Cardiac septum (tissue), 1 donor: ENCODE measurements at regions not wholly inside any gene's neighbourhood (a gene's known extent, or its start where the extent isn't known, plus 50 kb on each side); places are given as distances from the start of the nearest gene placed in this dataset.
"Not testable (repeated sequence)": the region's sequence is repeated elsewhere in the genome, so short reads cannot be mapped to it uniquely, and the experiment has no call there.

Experiments
- DNase-seq: peaks from one replicate; pipeline ENCODE4 v3.0.0-alpha.2; 2020; ENCODE audit warnings: low spot score
- intact Hi-C: fragments of 100-400 bp; cut with DNase I; formaldehyde crosslinking; loops from one replicate; pipeline ENCODE4 v1.14.0; 2022
- donor health status: DM: no; HTN: no; CAD: no.

DNA sequence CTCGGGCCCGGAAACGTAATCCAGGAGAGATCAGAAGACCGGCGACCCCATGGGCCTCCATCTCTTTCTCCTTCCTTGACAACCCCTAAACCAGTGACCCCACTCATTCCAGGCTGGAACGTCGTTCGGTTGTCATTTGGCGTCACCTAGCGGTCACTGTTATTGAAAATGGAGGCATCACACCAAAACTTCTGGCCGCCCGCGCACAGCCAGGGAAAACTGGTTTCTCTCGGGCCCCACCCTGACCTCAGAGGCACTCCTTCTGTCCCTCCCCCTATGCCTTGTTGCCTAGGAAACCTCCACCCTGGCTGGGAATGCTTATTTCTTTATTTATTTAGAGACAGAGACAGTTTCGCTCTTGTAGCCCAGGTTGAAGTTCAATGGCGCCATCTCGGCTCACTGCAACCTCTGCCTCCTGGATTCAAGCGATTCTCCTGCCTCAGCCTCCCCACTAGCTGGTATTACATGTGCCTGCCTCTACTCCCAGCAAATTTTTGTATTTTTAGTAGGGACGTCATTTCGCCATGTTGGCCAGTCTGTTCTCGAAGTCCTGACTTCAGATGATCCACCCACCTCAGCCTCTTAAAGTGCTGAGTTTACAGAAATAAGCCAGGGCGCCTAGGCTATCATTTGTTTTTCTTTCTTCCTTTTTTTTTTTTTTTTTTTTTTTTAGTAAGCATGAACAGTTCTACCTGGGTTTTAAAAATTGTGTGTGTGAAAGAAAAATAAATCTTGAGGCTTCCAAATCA lies 2144.1 kb upstream of the TPTE start:
- intact Hi-C loops, DNase-seq: not testable (repeated sequence)

DNA sequence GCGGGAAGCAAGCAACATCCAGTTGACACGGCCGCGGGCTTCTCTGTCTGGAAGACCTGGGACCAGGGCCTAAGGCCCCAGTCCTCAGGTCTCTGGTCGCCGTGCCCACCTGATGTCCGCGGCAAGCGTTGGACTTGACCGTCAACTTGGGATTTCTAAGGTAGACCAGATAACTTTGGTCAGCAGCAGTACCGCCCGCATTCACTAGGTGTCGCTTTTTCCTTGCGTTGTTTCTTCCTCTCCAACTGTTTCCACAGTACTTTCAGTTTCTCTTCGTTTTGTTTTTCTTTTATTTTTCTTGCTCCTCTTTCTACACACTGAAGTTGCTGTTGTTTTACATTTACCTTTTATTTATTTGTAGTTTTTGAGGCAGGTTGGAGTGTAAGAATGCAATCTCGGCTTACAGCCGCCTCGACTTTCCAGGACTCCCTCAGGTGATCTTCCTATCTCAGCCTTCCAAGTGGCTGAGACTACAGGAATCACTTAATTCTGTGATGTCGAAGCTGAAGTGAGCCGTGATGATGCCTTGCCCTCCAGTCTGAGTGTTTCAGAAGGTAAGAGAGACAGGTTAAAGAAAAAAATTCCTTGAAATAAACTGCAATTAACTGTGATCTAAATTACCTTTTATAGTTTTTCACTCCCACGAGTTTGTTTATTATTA lies 2140.8 kb upstream of the TPTE start:
- DNase-seq, intact Hi-C loops: not testable (repeated sequence)

DNA sequence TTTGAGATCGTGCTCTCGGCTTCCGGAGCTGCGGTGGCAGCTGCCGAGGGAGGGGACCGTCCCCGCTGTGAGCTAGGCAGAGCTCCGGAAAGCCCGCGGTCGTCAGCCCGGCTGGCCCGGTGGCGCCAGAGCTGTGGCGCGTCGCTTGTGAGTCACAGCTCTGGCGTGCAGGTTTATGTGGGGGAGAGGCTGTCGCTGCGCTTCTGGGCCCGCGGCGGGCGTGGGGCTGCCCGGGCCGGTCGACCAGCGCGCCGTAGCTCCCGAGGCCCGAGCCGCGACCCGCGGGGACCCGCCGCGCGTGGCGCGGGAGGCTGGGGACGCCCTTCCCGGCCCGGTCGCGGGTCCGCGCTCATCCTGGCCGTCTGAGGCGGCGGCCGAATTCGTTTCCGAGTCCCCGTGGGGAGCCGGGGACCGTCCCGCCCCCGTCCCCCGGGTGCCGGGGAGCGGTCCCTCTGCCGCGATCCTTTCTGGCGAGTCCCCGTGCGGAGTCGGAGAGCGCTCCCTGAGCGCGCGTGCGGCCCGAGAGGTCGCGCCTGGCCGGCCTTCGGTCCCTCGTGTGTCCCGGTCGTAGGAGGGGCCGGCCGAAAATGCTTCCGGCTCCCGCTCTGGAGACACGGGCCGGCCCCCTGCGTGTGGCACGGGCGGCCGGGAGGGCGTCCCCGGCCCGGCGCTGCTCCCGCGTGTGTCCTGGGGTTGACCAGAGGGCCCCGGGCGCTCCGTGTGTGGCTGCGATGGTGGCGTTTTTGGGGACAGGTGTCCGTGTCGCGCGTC lies 2133.0 kb upstream of the TPTE start:
- intact Hi-C loops, DNase-seq: not testable (repeated sequence)

GRCh38 chr21:8388940-8389238 lies 2132.5 kb upstream of the TPTE start:
- intact Hi-C loops, DNase-seq: not testable (repeated sequence)

- DNase-seq, intact Hi-C loops: not testable (repeated sequence)
These were observed 2130.7 kb upstream of the TPTE start for GRCh38 chr21:8390550-8391171.

DNA sequence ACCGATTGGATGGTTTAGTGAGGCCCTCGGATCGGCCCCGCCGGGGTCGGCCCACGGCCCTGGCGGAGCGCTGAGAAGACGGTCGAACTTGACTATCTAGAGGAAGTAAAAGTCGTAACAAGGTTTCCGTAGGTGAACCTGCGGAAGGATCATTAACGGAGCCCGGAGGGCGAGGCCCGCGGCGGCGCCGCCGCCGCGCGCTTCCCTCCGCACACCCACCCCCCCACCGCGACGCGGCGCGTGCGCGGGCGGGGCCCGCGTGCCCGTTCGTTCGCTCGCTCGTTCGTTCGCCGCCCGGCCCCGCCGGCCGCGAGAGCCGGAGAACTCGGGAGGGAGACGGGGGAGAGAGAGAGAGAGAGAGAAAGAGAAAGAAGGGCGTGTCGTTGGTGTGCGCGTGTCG lies 2127.0 kb upstream of the TPTE start:
- DNase-seq, intact Hi-C loops: not testable (repeated sequence)

GRCh38 chr21:8395992-8396391 lies 2125.4 kb upstream of the TPTE start:
- DNase-seq, intact Hi-C loops: not testable (repeated sequence)

- intact Hi-C loops, DNase-seq: not testable (repeated sequence)
These were observed 2122.4 kb upstream of the TPTE start for GRCh38 chr21:8398870-8399437.

DNA sequence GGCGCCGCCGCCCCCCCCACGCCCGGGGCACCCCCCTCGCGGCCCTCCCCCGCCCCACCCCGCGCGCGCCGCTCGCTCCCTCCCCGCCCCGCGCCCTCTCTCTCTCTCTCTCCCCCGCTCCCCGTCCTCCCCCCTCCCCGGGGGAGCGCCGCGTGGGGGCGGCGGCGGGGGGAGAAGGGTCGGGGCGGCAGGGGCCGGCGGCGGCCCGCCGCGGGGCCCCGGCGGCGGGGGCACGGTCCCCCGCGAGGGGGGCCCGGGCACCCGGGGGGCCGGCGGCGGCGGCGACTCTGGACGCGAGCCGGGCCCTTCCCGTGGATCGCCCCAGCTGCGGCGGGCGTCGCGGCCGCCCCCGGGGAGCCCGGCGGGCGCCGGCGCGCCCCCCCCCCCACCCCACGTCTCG lies 2121.5 kb upstream of the TPTE start:
- DNase-seq, intact Hi-C loops: not testable (repeated sequence)

DNA sequence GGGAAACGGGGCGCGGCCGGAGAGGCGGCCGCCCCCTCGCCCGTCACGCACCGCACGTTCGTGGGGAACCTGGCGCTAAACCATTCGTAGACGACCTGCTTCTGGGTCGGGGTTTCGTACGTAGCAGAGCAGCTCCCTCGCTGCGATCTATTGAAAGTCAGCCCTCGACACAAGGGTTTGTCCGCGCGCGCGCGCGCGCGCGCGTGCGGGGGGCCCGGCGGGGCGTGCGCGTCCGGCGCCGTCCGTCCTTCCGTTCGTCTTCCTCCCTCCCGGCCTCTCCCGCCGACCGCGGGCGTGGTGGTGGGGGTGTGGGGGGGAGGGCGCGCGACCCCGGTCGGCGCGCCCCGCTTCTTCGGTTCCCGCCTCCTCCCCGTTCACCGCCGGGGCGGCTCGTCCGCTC lies 2119.6 kb upstream of the TPTE start:
- DNase-seq, intact Hi-C loops: not testable (repeated sequence)

GRCh38 chr21:8406331-8406730 lies 2115.1 kb upstream of the TPTE start:
- DNase-seq, intact Hi-C loops: not testable (repeated sequence)

DNA sequence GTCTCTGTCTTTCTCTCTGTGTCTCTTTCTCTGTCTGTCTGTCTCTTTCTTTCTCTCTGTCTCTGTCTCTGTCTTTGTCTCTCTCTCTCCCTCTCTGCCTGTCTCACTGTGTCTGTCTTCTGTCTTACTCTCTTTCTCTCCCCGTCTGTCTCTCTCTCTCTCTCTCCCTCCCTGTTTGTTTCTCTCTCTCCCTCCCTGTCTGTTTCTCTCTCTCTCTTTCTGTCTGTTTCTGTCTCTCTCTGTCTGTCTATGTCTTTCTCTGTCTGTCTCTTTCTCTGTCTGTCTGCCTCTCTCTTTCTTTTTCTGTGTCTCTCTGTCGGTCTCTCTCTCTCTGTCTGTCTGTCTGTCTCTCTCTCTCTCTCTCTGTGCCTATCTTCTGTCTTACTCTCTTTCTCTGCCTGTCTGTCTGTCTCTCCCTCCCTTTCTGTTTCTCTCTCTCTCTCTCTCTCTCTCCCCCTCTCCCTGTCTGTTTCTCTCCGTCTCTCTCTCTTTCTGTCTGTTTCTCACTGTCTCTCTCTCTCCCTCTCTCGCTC lies 2110.2 kb upstream of the TPTE start:
- DNase-seq, intact Hi-C loops: not testable (repeated sequence)

- intact Hi-C loops: not testable (repeated sequence)
- peak; percentile 43 for DNase-seq
These were observed 2101.3 kb upstream of the TPTE start for GRCh38 chr21:8419925-8420560.

DNA sequence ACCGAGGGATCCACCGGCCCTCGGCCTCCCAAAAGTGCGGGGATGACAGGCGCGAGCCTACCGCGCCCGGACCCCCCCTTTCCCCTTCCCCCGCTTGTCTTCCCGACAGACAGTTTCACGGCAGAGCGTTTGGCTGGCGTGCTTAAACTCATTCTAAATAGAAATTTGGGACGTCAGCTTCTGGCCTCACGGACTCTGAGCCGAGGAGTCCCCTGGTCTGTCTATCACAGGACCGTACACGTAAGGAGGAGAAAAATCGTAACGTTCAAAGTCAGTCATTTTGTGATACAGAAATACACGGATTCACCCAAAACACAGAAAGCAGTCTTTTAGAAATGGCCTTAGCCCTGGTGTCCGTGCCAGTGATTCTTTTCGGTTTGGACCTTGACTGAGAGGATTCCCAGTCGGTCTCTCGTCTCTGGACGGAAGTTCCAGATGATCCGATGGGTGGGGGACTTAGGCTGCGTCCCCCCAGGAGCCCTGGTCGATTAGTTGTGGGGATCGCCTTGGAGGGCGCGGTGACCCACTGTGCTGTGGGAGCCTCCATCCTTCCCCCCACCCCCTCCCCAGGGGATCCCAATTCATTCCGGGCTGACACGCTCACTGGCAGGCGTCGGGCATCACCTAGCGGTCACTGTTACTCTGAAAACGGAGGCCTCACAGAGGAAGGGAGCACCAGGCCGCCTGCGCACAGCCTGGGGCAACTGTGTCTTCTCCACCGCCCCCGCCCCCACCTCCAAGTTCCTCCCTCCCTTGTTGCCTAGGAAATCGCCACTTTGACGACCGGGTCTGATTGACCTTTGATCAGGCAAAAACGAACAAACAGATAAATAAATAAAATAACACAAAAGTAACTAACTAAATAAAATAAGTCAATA lies 2093.4 kb upstream of the TPTE start:
- DNase-seq, intact Hi-C loops: not testable (repeated sequence)

GRCh38 chr21:8428668-8429456 lies 2092.5 kb upstream of the TPTE start:
- intact Hi-C loops, DNase-seq: not testable (repeated sequence)

DNA sequence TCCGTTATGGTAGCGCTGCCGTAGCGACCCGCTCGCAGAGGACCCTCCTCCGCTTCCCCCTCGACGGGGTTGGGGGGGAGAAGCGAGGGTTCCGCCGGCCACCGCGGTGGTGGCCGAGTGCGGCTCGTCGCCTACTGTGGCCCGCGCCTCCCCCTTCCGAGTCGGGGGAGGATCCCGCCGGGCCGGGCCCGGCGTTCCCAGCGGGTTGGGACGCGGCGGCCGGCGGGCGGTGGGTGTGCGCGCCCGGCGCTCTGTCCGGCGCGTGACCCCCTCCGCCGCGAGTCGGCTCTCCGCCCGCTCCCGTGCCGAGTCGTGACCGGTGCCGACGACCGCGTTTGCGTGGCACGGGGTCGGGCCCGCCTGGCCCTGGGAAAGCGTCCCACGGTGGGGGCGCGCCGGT lies 2086.7 kb upstream of the TPTE start:
- DNase-seq, intact Hi-C loops: not testable (repeated sequence)

- intact Hi-C loops, DNase-seq: not testable (repeated sequence)
These were observed 2078.3 kb upstream of the TPTE start for GRCh38 chr21:8443093-8443492.
